Caco-2 (cell line): ENCODE measurements at regions not wholly inside any gene's neighbourhood (a gene's known extent, or its start where the extent isn't known, plus 50 kb on each side); places are given as distances from the start of the nearest gene placed in this dataset.

Experiments
- BruUV-seq: library from RNA; stranded (reverse); fragments of 400-500 nt; replicated peaks from 2 replicates; lab custom pipeline; 2021; lab: Mats Ljungman, UMichigan
- CTCF ChIA-PET: fragments of 300-600 bp; sonication (Branson Sonifier 250); formaldehyde crosslinking; loops from one replicate; lab custom pipeline; 2022; ENCODE audit warnings: antibody characterized with exemption; lab: Charles Lee
- POLR2A ChIA-PET: fragments of 300-600 bp; sonication (Branson Sonifier 250); formaldehyde crosslinking; loops from one replicate; lab custom pipeline; 2022; ENCODE audit warnings: antibody characterized with exemption; lab: Charles Lee
- DNase-seq, 2 experiments: peaks; one replicate each; pipeline versions ENCODE4 v3.0.0 to v3.0.0-alpha.2; 2020 to 2022
- H3K27me3 ChIP-seq: replicated peaks from 2 replicates; pipeline ENCODE4 v1.6.0; 2011; ENCODE audit warnings: low read length; ENCODE audit not compliant: control insufficient read depth, insufficient read depth
- H3K36me3 ChIP-seq: 2 replicates; pipeline ENCODE4 v1.5.1; 2011; ENCODE audit warnings: low read length; ENCODE audit not compliant: control insufficient read depth, insufficient read depth
- H3K4me1 ChIP-seq: fragments of 250-450 bp; sonication (Bioruptor Pico); 2 replicates; pipeline ENCODE4 v1.5.1; 2020; ENCODE audit warnings: mild to moderate bottlenecking
- H3K4me3 ChIP-seq: 2 replicates; pipeline ENCODE4 v1.5.1; 2011; ENCODE audit warnings: low read depth, mild to moderate bottlenecking, control low read depth, low read length
- H3K9me3 ChIP-seq: fragments of 250-450 bp; sonication (Bioruptor Pico); 2 replicates; pipeline ENCODE4 v1.5.1; 2020; ENCODE audit warnings: mild to moderate bottlenecking, moderate library complexity
- H3K27ac Mint-ChIP-seq: one replicate; pipeline ENCODE4 v1.8.0; 2022; ENCODE audit warnings: mixed read lengths; ENCODE audit not compliant: unreplicated experiment
- H3K27me3 Mint-ChIP-seq: one replicate; pipeline ENCODE4 v1.8.0; 2022; ENCODE audit warnings: mixed read lengths; ENCODE audit not compliant: insufficient read depth, unreplicated experiment
- H3K36me3 Mint-ChIP-seq: one replicate; pipeline ENCODE4 v1.8.0; 2022; ENCODE audit warnings: mild to moderate bottlenecking, mixed read lengths; ENCODE audit not compliant: insufficient read depth, unreplicated experiment
- H3K4me1 Mint-ChIP-seq: one replicate; pipeline ENCODE4 v1.8.0; 2022; ENCODE audit warnings: low read depth, mixed read lengths; ENCODE audit not compliant: unreplicated experiment
- H3K4me3 Mint-ChIP-seq: one replicate; pipeline ENCODE4 v1.8.0; 2022; ENCODE audit warnings: mild to moderate bottlenecking, moderate library complexity, mixed read lengths; ENCODE audit not compliant: unreplicated experiment
- H3K9me3 Mint-ChIP-seq: one replicate; pipeline ENCODE4 v1.8.0; 2022; ENCODE audit warnings: mixed read lengths; ENCODE audit not compliant: unreplicated experiment
- CTCF ChIP-seq, 2 experiments: fragments of 200-600 bp in 1 of 2; IDR thresholded peaks; 1 replicate in 1 of 2; 2 replicates in 1 of 2; pipeline versions ENCODE4 v1.5.1 to v1.8.0; 2011 to 2022; ENCODE audit warnings: antibody characterized with exemption in 1 of 2, control low read depth in 1 of 2, inconsistent platforms in 1 of 2, low read depth in 1 of 2, low read length in 1 of 2, mild to moderate bottlenecking in 1 of 2, moderate library complexity in 1 of 2; ENCODE audit not compliant: insufficient read depth in 1 of 2, severe bottlenecking in 1 of 2, unreplicated experiment in 1 of 2
- intact Hi-C: fragments of 100-400 bp; cut with micrococcal nuclease; formaldehyde crosslinking; loops from one replicate; pipeline ENCODE4 v1.10.0; 2022; ENCODE audit not compliant: unreplicated experiment

- H3K36me3 ChIP-seq = no peaks in the 10 kb centered on the region
- no peaks in the 10 kb centered on the region for H3K27me3 ChIP-seq
- intact Hi-C loops = no loop called here
- H3K36me3 Mint-ChIP-seq = no peaks in the 10 kb centered on the region
- CTCF ChIA-PET = no interaction called here
- no peak for DNase-seq
- H3K27ac Mint-ChIP-seq = no peak overlapping the region
- POLR2A ChIA-PET = no interaction called here
- no peak overlapping the region for H3K4me3 ChIP-seq
- no peaks in the 10 kb centered on the region; the same call in 1 of the 2 replicates for H3K9me3 ChIP-seq
- TF ChIP-seq CTCF (IDR thresholded peaks at IDR 0.05; ENCODE audit: insufficient read depth in 1 of 2, low read depth in 1 of 2, low read length in 1 of 2, severe bottlenecking in 1 of 2, unreplicated experiment in 1 of 2) = no peak
- H3K4me1 ChIP-seq = no peaks in the 10 kb centered on the region
- H3K27me3 Mint-ChIP-seq = peaks cover 6% of the 10 kb centered on the region
- no TSS peak for BruUV-seq
- H3K4me1 Mint-ChIP-seq = no peaks in the 10 kb centered on the region
- no peaks in the 10 kb centered on the region for H3K9me3 Mint-ChIP-seq
- H3K4me3 Mint-ChIP-seq = no peak overlapping the region
Measured at GRCh38 chr3:119091936-119092677, 53.9 kb upstream of the TEX55 start.

GRCh38 chr3:119087799-119088198 is 53.2 kb upstream of the IGSF11 start:
- Mint-ChIP-seq H3K27me3 (peaks cover 12% of the 10 kb centered on the region), H3K4me3 (no peak overlapping the region), H3K36me3 (no peaks in the 10 kb centered on the region), H3K9me3 (no peaks in the 10 kb centered on the region), H3K4me1 (no peaks in the 10 kb centered on the region), H3K27ac (no peak overlapping the region)
- DNase-seq = no peak
- Histone ChIP-seq H3K4me1 (no peaks in the 10 kb centered on the region), H3K36me3 (no peaks in the 10 kb centered on the region), H3K4me3 (no peak overlapping the region), H3K9me3 (no peaks in the 10 kb centered on the region; the same call in 1 of the 2 replicates), H3K27me3 (no peaks in the 10 kb centered on the region)
- BruUV-seq = no TSS peak
- CTCF ChIA-PET = interaction anchor here (1.3 kb wide), 1 partner anchor 205 kb away, joined by 3 read pairs; no protein-coding TSS in a partner anchor
- intact Hi-C loops = no loop called here
- TF ChIP-seq CTCF (IDR thresholded peaks at IDR 0.05; ENCODE audit: insufficient read depth in 1 of 2, low read depth in 1 of 2, low read length in 1 of 2, severe bottlenecking in 1 of 2, unreplicated experiment in 1 of 2) = no peak
- POLR2A ChIA-PET = no interaction called here

GRCh38 chr3:119085070-119085439 is 50.4 kb upstream of the IGSF11 start:
- Mint-ChIP-seq H3K36me3 (no peaks in the 10 kb centered on the region), H3K4me3 (no peak overlapping the region), H3K9me3 (no peaks in the 10 kb centered on the region), H3K27me3 (peaks cover 15% of the 10 kb centered on the region), H3K27ac (no peak overlapping the region), H3K4me1 (no peaks in the 10 kb centered on the region)
- no peak for DNase-seq
- Histone ChIP-seq H3K4me1 (no peaks in the 10 kb centered on the region), H3K36me3 (no peaks in the 10 kb centered on the region), H3K4me3 (no peak overlapping the region), H3K9me3 (no peaks in the 10 kb centered on the region; the same call in 1 of the 2 replicates), H3K27me3 (no peaks in the 10 kb centered on the region)
- intact Hi-C loops = no loop called here
- POLR2A ChIA-PET = no interaction called here
- CTCF ChIA-PET = interaction anchor here (0.6 to 1.1 kb wide), 2 partner anchors 49 to 203 kb away, joined by 3 read pairs; no protein-coding TSS in a partner anchor
- BruUV-seq = no TSS peak
- no peak for TF ChIP-seq CTCF (IDR thresholded peaks at IDR 0.05; ENCODE audit: insufficient read depth in 1 of 2, low read depth in 1 of 2, low read length in 1 of 2, severe bottlenecking in 1 of 2, unreplicated experiment in 1 of 2)
